GM10266 (cell line): ENCODE measurements at regions not wholly inside any gene's neighbourhood (a gene's known extent, or its start where the extent isn't known, plus 50 kb on each side); places are given as distances from the start of the nearest gene placed in this dataset.

Experiments
- DNase-seq: peaks from one replicate; pipeline ENCODE4 v3.0.0; 2012; ENCODE audit errors: extremely low spot score
- CTCF ChIP-seq: IDR thresholded peaks from 2 replicates; pipeline ENCODE4 v1.5.1; 2012; ENCODE audit warnings: mild to moderate bottlenecking, low read depth; ENCODE audit not compliant: control insufficient read depth, insufficient read depth; ENCODE audit errors: missing control alignments

GRCh38 chr17:72419866-72420774 is 299.3 kb downstream of the SOX9 start:
- DNase-seq: peak; percentile 67
- TF ChIP-seq CTCF: no peak

GRCh38 chr17:72420775-72421127 is 299.9 kb downstream of the SOX9 start:
- DNase-seq: no peak
- TF ChIP-seq CTCF: no peak

GRCh38 chr17:72421128-72422092 is 300.6 kb downstream of the SOX9 start:
- no peak for TF ChIP-seq CTCF
- DNase-seq: peak; percentile 77

- DNase-seq: no peak
- TF ChIP-seq CTCF: no peak
These were observed 301.3 kb downstream of the SOX9 start for GRCh38 chr17:72422204-72422504.

GRCh38 chr17:72422505-72423285 is 301.9 kb downstream of the SOX9 start:
- no peak for TF ChIP-seq CTCF
- DNase-seq: peak; percentile 65

GRCh38 chr17:72423286-72423589 is 302.4 kb downstream of the SOX9 start:
- no peak for TF ChIP-seq CTCF
- DNase-seq: no peak
